ENCODE measurements at regions not wholly inside any gene's neighbourhood (a gene's known extent, or its start where the extent isn't known, plus 50 kb on each side); places are given as distances from the start of the nearest gene placed in this dataset.

DNA sequence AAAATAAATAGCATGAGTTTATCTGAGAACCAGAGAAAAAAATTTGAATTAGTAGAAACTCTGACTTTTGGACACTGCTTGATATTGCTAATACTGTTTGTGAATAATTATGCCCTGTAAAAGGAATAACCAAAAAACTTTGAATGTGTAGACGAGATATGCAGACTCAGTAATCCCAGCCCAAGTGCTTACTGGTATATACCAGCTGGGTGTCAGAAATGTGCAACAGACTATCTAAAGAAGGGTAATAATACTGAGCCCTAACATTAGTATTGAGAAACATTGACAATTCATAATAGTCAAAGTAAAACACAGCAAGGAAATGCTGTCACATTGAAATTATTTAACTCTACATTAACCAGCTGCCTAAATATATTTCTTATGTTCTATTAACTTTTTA lies 60.5 kb upstream of the ZC3H15 start:
- TF ChIP-seq KAT7 (CRISPR knock-in tag; IDR thresholded peaks at IDR 0.05; ENCODE audit: borderline replicate concordance) (no peak), ESRRA (CRISPR knock-in tag; IDR thresholded peaks at IDR 0.05; ENCODE audit: borderline replicate concordance) (no peak), FOXJ3 (CRISPR knock-in tag; IDR thresholded peaks at IDR 0.05; ENCODE audit: borderline replicate concordance) (no peak), SMAD3 (CRISPR knock-in tag; IDR thresholded peaks at IDR 0.05; ENCODE audit: borderline replicate concordance) (no peak), GABPB1 (CRISPR knock-in tag; IDR thresholded peaks at IDR 0.05) (no peak), IRF2 (CRISPR knock-in tag; IDR thresholded peaks at IDR 0.05; ENCODE audit: borderline replicate concordance, low read depth) (no peak), GRHL2 (CRISPR knock-in tag; IDR thresholded peaks at IDR 0.05; ENCODE audit: insufficient replicate concordance, severe bottlenecking) (no peak), CBFB (CRISPR knock-in tag; IDR thresholded peaks at IDR 0.05; ENCODE audit: low read depth) (no peak), ELF4 (CRISPR knock-in tag; IDR thresholded peaks at IDR 0.05; ENCODE audit: low read depth) (no peak)
- TF ChIP-seq, protein P1, sequence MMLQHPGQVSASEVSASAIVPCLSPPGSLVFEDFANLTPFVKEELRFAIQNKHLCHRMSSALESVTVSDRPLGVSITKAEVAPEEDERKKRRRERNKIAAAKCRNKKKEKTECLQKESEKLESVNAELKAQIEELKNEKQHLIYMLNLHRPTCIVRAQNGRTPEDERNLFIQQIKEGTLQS (CRISPR knock-in tag; conservative IDR thresholded peaks at IDR 0.05), result no peak
- TF ChIP-seq, protein P2, sequence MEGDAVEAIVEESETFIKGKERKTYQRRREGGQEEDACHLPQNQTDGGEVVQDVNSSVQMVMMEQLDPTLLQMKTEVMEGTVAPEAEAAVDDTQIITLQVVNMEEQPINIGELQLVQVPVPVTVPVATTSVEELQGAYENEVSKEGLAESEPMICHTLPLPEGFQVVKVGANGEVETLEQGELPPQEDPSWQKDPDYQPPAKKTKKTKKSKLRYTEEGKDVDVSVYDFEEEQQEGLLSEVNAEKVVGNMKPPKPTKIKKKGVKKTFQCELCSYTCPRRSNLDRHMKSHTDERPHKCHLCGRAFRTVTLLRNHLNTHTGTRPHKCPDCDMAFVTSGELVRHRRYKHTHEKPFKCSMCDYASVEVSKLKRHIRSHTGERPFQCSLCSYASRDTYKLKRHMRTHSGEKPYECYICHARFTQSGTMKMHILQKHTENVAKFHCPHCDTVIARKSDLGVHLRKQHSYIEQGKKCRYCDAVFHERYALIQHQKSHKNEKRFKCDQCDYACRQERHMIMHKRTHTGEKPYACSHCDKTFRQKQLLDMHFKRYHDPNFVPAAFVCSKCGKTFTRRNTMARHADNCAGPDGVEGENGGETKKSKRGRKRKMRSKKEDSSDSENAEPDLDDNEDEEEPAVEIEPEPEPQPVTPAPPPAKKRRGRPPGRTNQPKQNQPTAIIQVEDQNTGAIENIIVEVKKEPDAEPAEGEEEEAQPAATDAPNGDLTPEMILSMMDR (IDR thresholded peaks at IDR 0.05), result no peak
- TF ChIP-seq, protein P3, sequence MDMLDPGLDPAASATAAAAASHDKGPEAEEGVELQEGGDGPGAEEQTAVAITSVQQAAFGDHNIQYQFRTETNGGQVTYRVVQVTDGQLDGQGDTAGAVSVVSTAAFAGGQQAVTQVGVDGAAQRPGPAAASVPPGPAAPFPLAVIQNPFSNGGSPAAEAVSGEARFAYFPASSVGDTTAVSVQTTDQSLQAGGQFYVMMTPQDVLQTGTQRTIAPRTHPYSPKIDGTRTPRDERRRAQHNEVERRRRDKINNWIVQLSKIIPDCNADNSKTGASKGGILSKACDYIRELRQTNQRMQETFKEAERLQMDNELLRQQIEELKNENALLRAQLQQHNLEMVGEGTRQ (CRISPR knock-in tag; IDR thresholded peaks at IDR 0.05), result no peak
- TF ChIP-seq, protein P4, sequence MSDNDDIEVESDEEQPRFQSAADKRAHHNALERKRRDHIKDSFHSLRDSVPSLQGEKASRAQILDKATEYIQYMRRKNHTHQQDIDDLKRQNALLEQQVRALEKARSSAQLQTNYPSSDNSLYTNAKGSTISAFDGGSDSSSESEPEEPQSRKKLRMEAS (CRISPR knock-in tag; IDR thresholded peaks at IDR 0.05), result no peak
- TF ChIP-seq, protein P5, sequence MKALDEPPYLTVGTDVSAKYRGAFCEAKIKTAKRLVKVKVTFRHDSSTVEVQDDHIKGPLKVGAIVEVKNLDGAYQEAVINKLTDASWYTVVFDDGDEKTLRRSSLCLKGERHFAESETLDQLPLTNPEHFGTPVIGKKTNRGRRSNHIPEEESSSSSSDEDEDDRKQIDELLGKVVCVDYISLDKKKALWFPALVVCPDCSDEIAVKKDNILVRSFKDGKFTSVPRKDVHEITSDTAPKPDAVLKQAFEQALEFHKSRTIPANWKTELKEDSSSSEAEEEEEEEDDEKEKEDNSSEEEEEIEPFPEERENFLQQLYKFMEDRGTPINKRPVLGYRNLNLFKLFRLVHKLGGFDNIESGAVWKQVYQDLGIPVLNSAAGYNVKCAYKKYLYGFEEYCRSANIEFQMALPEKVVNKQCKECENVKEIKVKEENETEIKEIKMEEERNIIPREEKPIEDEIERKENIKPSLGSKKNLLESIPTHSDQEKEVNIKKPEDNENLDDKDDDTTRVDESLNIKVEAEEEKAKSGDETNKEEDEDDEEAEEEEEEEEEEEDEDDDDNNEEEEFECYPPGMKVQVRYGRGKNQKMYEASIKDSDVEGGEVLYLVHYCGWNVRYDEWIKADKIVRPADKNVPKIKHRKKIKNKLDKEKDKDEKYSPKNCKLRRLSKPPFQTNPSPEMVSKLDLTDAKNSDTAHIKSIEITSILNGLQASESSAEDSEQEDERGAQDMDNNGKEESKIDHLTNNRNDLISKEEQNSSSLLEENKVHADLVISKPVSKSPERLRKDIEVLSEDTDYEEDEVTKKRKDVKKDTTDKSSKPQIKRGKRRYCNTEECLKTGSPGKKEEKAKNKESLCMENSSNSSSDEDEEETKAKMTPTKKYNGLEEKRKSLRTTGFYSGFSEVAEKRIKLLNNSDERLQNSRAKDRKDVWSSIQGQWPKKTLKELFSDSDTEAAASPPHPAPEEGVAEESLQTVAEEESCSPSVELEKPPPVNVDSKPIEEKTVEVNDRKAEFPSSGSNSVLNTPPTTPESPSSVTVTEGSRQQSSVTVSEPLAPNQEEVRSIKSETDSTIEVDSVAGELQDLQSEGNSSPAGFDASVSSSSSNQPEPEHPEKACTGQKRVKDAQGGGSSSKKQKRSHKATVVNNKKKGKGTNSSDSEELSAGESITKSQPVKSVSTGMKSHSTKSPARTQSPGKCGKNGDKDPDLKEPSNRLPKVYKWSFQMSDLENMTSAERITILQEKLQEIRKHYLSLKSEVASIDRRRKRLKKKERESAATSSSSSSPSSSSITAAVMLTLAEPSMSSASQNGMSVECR (CRISPR knock-in tag; IDR thresholded peaks at IDR 0.05; ENCODE audit: borderline replicate concordance), result no peak

Measured in WTC11 (cell line).